Peyer's patch (tissue), 4 donors: ENCODE measurements at regions not wholly inside any gene's neighbourhood (a gene's known extent, or its start where the extent isn't known, plus 50 kb on each side); places are given as distances from the start of the nearest gene placed in this dataset.
"Not testable (repeated sequence)": the region's sequence is repeated elsewhere in the genome, so short reads cannot be mapped to it uniquely, and the experiment has no call there.

Experiments
- DNase-seq, 3 donors: peaks; one replicate each; pipeline ENCODE4 v3.0.0-alpha.2; 2017 to 2019
- H3K27ac ChIP-seq, 4 donors: fragments of 200-600 bp; sonication (generic); one replicate each; pipeline ENCODE4 v1.5.1; 2016 to 2019
- H3K27me3 ChIP-seq, 2 donors: fragments of 200-600 bp; sonication (generic); one replicate each; pipeline ENCODE4 v1.5.1; 2019
- H3K36me3 ChIP-seq, 3 donors: fragments of 200-600 bp; sonication (generic); one replicate each; pipeline ENCODE4 v1.5.1; 2016 to 2019
- H3K4me1 ChIP-seq, 4 donors: fragments of 200-600 bp; sonication (generic); one replicate each; pipeline ENCODE4 v1.5.1; 2016 to 2019
- H3K4me3 ChIP-seq, 4 donors: fragments of 200-600 bp; sonication (generic); 1 replicate in 3 of 4; 2 replicates in 1 of 4; pipeline ENCODE4 v1.5.1; 2016 to 2019; ENCODE audit warnings: mild to moderate bottlenecking in 1 of 4
- H3K9me3 ChIP-seq, 4 donors: fragments of 200-600 bp; sonication (generic); one replicate each; pipeline ENCODE4 v1.5.1; 2016 to 2019; ENCODE audit warnings: mild to moderate bottlenecking in 1 of 4
- POLR2A ChIP-seq, 2 donors: fragments of 450-650 bp; IDR thresholded peaks; one replicate each; pipeline ENCODE4 v1.5.1; 2017; ENCODE audit warnings: antibody characterized with exemption in 2 of 2, mild to moderate bottlenecking in 2 of 2, moderate library complexity in 2 of 2
- TF ChIP-seq, protein P1 (sequence below), 6 experiments: fragments of 450-650 bp in 4 of 6; fragments of 200-600 bp in 2 of 6; sonication (generic) in 1 of 6; IDR thresholded peaks; one replicate each; pipeline ENCODE4 v1.5.1; 2017 to 2019; ENCODE audit warnings: antibody characterized with exemption in 6 of 6, mild to moderate bottlenecking in 3 of 6, moderate library complexity in 1 of 6

DNA sequence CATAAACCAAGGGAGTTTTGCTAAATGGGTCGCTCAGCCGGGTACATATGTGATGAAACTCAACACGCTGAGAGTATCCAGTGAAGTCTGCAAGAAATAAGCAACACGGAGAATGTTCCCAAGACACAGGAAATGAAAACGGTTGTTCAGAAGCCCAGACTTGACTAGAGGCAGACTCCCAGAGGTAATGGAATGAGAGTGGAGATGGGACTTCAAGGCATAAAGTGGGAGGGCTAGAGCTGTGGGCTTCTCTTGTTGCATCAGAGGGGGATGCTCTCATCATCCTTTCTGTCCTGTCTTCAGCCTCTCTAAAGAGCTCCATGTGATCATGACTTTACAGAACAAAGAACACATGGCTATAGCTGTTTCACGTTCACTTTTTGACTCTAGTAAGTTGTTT is 88.3 kb downstream of the BAMBI start:
- Histone ChIP-seq H3K27ac (no peak overlapping the region), H3K4me1 (no peaks in the 10 kb centered on the region), H3K27me3 (no peaks in the 10 kb centered on the region), H3K36me3 (no peaks in the 10 kb centered on the region), H3K4me3 (no peak overlapping the region), H3K9me3 (no peaks in the 10 kb centered on the region)
- TF ChIP-seq, protein P1, sequence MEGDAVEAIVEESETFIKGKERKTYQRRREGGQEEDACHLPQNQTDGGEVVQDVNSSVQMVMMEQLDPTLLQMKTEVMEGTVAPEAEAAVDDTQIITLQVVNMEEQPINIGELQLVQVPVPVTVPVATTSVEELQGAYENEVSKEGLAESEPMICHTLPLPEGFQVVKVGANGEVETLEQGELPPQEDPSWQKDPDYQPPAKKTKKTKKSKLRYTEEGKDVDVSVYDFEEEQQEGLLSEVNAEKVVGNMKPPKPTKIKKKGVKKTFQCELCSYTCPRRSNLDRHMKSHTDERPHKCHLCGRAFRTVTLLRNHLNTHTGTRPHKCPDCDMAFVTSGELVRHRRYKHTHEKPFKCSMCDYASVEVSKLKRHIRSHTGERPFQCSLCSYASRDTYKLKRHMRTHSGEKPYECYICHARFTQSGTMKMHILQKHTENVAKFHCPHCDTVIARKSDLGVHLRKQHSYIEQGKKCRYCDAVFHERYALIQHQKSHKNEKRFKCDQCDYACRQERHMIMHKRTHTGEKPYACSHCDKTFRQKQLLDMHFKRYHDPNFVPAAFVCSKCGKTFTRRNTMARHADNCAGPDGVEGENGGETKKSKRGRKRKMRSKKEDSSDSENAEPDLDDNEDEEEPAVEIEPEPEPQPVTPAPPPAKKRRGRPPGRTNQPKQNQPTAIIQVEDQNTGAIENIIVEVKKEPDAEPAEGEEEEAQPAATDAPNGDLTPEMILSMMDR (IDR thresholded peaks at IDR 0.05): no peak
- TF ChIP-seq POLR2A (IDR thresholded peaks at IDR 0.05): no peak
- DNase-seq: no peak

DNA sequence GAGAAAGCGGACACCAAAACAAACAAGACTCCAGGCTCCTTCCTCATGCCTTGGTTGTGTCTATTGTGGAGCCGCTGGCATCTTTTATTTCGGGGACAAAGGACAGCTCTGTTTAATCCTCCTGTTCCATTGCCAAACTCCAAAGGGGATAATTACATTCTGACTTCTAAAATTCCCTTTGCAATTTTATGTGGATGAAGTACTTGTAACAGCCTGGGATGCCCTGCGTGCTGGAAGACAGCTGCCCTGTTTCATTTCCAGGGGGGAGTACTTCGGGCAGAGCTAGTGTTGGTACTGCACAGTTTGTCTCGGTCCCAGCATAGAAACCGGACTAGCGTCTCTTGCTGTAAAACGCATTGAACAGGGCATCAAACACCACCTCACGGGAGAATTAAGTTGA is 90.9 kb downstream of the BAMBI start:
- H3K27ac ChIP-seq: no peak overlapping the region

DNA sequence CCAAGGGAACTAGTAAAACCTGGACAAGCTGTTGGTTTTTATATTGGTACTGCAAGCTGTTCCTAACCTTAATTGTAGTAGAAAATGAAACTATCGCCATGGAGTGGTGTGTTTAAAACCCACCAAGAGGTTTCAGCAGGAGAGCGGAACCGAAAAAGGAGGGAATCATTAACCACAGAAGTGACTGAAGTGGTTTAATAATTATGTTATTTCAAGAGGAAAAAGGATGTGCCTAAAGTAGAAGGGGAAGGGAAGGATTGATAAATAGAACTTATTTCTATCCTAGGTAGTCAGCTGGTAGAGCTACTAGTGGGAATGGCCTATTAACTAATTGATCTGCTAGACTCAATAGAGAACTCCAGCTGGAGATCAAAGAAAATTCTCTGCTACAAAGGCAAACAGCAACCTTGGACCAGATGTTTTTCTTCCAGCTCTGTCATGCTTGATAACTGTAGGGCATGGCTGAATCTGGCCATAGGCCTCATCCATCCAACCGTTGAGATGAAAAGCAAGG is 91.8 kb downstream of the BAMBI start:
- TF ChIP-seq, protein P1 (IDR thresholded peaks at IDR 0.05): no peak
- no peak for TF ChIP-seq POLR2A (IDR thresholded peaks at IDR 0.05)
- Histone ChIP-seq H3K27me3 (no peaks in the 10 kb centered on the region), H3K36me3 (no peaks in the 10 kb centered on the region), H3K9me3 (no peaks in the 10 kb centered on the region), H3K4me3 (no peak overlapping the region), H3K27ac (no peak overlapping the region), H3K4me1 (no peaks in the 10 kb centered on the region)
- DNase-seq: no peak

More for the DNA sequence above, 90.9 kb downstream of the BAMBI start:
- DNase-seq: no peak
- H3K9me3 ChIP-seq: no peaks in the 10 kb centered on the region
- no peaks in the 10 kb centered on the region for H3K4me1 ChIP-seq
- no peak for TF ChIP-seq POLR2A (IDR thresholded peaks at IDR 0.05)
- TF ChIP-seq, protein P1 (IDR thresholded peaks at IDR 0.05): no peak
- H3K36me3 ChIP-seq: no peaks in the 10 kb centered on the region
- no peaks in the 10 kb centered on the region for H3K27me3 ChIP-seq
- H3K4me3 ChIP-seq: no peak overlapping the region

DNA sequence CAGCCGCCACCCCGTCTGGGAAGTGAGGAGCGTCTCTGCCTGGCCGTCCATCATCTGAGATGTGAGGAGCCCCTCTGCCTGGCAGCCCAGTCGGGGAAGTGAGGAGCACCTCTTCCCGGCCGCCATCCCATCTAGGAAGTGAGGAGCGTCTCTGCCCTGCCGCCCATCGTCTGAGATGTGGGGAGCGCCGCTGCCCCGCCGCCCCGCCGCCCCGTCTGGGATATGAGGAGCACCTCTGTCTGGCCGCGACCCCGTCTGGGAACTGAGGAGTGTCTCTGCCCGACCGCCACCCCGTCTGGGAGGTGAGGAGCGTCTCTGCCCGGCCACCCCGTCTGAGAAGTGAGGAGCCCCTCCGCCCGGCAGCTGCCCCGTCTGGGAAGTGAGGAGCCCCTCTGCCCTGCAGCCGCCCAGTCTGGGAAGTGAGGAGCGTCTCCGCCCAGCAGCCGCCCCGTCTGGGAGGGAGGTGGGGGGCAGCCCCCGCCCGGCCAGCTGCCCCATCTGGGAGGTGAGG is 94.3 kb downstream of the BAMBI start:
- not testable (repeated sequence) for DNase-seq, H3K4me1 ChIP-seq, H3K27me3 ChIP-seq, H3K36me3 ChIP-seq, H3K9me3 ChIP-seq, H3K27ac ChIP-seq, H3K4me3 ChIP-seq

DNA sequence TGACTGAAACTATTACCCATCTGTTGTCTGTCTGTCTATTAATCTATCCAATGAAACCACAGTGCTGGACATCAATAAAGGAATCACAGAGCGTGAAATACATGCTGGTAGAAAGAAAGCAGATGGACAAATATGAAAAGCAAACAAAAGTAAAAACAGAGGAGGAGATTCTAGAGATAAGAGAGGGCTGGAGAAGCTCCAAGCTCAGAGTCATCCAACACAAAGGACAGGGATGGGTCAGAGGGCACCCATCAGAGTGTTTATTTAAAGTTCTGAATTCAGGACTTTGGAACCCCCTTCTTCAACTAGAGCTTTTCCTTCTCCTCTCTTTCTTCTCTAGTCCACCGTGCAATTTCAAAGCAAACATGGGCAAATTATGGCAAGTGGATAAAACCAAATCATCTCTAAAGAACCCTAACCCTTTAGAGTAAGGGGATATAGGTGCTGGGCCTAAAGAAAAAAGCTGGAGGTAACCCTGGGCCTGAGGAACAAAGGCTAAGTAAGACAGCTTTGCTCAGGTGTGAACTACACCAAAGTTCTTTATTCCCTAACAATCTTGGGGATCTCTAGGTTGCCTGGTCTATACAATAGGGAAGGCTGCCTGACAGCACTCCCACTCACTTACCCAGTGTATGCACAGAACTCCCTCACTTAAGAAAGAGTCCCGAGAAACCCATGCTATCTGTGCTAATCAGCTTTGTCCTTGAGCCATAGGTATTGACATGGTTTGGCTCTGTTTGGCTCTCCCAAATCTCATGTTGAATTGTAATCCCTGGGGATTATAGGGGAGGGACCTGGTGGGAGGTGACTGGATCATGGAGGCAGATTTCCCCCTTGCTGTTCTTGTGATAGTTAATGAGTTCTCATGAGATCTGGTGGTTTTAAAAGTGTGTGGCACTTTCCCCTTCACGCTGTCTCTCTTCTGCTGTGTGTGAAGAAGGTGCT is 97.0 kb downstream of the BAMBI start:
- TF ChIP-seq, protein P1 (IDR thresholded peaks at IDR 0.05): no peak
- no peak for TF ChIP-seq POLR2A (IDR thresholded peaks at IDR 0.05)
- no peak for DNase-seq
- no peaks in the 10 kb centered on the region for H3K27me3 ChIP-seq
- no peak overlapping the region for H3K27ac ChIP-seq
- no peaks in the 10 kb centered on the region for H3K9me3 ChIP-seq
- no peaks in the 10 kb centered on the region for H3K36me3 ChIP-seq
- H3K4me1 ChIP-seq: no peaks in the 10 kb centered on the region
- no peak overlapping the region for H3K4me3 ChIP-seq

DNA sequence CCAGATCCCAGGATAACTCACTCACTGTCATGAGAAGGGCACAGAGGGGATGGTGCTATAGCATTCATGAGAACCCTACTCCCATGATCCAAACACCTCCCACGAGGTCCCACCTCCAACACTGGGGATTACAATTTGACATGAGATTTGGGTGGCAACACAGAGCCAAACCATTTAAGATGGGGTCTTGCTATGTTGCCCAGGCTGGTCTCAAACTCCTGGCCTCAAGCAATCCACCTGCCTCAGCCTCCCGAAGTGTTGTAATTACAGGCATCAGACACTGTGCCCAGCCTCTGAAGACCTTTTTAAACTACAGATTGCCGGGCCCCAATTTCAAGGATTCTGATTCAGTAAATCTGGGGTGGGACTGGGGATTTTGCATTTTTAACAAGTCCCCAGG is 98.5 kb downstream of the BAMBI start:
- Histone ChIP-seq H3K36me3 (no peaks in the 10 kb centered on the region), H3K4me1 (no peaks in the 10 kb centered on the region), H3K27ac (no peak overlapping the region), H3K27me3 (no peaks in the 10 kb centered on the region), H3K9me3 (no peaks in the 10 kb centered on the region), H3K4me3 (no peak overlapping the region)
- TF ChIP-seq, protein P1 (IDR thresholded peaks at IDR 0.05): no peak
- no peak for DNase-seq
